SKM-1 treated with dmso at 0.1 percent for 144 hours (cell line): ENCODE measurements at regions not wholly inside any gene's neighbourhood (a gene's known extent, or its start where the extent isn't known, plus 50 kb on each side); places are given as distances from the start of the nearest gene placed in this dataset.

Source experiments
- DNase-seq: peaks from one replicate; lab custom pipeline; 2025; ENCODE audit not compliant: unreplicated experiment; lab: John Stamatoyannopoulos, UW

DNA sequence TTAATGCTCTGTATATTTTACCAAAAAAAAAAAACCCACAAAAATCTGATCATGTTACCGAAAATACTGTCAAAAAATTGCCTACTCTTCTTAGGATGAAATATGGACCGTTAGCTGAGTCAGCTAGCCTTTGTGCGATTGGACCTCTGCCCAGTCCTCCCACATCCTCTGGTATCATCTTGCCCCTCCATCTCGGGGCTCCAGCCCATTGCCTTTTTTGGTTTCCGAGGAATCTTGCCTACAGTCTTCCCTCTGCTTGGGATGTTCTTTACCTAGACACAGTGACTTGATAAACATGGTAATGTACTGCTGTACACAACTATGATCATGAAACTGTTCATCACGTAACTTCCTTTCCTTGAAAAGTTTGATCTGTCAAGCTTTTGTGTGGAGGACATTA, 371.4 kb downstream of the SV2B start:
- no peak for DNase-seq

DNA sequence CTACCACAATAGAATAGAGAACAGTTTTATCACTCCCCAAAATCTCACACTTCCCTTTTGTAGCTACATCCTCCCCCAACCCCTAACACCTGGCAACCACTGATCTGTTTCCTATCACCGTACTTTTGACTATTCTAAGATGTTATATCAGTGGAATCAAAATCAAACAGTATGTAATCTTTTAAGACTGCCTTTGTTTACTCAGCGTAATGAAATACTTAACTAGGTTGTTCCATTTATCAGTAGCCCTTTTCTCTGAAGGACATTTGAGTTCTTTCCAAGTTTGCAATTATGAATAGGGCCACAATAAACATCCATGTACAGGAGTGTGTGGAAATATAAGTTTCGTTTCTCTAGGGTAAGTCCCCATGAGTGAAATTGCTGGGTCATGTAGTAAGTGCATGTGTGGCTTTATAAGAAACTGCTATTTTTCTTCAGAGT, 372.3 kb downstream of the SV2B start:
- no peak for DNase-seq

DNA sequence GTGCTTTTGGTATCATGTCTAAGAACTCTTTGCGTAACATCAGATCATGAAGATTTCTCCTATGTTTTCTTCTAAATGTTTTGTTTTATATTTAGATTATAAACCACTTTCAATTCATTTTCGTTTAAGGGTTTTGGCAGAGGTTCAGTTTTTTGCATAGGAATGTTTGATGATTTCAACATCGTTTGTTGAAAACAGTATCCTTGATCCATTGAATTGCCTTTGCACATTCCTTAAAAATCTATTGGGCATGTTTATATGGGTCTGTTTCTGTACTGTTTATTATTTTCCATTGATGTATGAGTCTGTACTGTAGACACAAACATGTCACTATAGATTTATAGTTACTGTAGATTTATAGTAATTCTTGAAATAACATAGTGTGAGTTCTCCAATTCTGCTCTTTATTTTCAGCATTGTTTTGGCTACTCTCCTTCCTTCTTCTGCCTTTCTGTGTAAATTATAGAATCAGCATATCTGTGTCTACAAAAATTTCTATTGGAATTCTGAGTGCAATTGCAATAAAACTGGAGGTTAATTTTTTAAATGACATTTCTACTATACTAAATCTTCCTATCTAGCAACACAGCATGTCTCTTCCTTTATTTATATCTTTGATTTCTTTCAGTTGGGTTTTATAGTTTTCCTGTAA, 374.0 kb downstream of the SV2B start:
- DNase-seq, result no peak

DNA sequence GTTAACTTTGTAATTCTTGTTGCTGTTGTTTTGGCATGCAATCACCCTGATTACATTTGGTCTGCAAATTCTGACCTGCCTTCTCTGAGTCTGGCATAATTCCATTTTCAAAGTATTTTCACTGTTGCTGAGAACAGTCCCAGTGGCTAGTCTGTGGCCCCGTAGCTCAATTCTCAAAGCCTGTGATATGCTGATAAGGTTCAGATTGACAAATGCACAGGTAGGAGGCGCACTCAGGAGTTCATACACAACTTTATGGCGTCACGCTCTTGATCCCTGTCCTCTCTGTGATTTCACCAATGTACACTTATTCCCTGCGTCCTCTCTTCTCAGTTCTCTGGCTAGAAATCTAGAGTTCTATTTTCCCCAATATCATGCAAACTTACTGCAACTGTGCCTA, 376.6 kb upstream of the SLCO3A1 start:
- DNase-seq, result no peak

DNA sequence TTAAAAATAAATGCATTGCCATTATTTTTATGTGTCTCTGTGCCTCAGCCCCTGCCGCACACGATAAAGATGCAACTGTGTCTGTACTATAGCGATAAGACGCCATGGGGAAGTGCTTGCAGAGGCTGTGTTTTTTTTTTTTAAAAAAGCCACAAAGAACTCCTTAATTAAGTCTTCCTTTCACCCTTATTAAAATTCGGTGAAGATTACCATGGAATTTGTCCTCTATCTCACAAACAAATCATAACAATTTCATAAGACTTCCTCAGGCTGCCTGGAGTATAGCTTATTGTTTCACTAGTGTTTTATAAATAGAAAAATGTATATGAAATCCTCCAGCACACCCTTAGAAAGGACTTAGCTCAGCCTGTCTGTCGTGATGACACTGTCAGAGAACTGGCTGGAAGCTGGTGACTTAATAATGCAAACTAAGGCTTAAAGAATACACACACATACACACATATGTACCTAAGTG, 374.8 kb upstream of the SLCO3A1 start:
- no peak for DNase-seq

DNA sequence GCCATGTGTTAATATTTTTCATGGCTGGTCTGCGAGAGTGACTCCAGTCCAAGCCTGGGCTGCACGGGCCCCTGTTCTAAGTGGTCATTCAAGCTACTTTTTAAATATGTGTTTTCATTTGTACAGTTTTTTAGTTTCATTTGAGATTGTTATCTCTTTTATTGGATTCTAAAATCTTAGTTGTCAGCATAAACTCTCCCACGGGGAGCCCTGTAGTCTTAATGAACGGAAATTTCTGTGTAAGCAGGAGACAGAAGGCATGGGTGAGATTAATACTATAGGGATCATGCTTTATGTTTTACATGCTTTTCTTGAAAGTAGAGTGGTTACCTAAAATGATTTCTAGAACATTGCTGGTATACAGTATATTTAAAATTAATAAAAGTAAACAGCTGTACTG, 373.1 kb upstream of the SLCO3A1 start:
- no peak for DNase-seq

DNA sequence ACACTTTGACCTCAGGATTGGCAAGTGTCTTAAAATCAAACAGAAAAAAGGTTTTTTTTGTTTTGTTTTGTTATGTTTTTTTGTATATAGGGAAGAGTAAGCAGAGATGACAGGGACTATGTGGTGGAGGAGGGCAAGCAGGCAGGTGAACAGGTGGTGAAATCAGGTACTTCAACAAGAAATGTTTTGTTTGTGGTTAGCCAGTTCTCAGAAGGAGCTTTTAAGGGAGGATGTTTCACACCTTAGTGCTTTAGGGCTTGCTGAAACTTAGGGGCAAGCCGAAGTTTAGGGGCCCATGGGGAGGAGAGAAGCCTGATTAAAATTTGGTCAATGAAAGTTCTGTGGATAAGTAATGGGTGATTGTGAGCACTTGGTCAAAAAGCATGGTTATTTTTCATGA, 370.7 kb upstream of the SLCO3A1 start:
- no peak for DNase-seq

DNA sequence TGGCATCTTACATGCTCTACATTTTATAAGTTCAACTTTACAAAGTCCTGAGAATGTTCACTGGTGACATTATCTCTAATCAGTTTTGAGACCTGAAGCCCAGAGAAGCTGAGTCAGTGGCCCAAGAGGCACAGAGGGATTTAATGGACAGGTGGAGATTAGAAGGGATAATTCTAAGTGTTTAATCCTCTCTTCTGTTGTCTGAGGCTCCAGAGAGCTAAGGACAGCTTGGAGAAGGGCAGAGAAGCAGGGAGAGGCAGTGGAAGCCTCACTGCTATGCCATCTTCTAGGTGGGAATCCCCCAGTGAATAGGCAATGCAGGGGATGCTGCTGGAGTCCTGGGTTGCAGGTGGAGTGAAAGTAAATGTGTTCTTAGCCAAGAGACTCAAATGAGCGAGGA, 369.4 kb upstream of the SLCO3A1 start:
- DNase-seq, result no peak

DNA sequence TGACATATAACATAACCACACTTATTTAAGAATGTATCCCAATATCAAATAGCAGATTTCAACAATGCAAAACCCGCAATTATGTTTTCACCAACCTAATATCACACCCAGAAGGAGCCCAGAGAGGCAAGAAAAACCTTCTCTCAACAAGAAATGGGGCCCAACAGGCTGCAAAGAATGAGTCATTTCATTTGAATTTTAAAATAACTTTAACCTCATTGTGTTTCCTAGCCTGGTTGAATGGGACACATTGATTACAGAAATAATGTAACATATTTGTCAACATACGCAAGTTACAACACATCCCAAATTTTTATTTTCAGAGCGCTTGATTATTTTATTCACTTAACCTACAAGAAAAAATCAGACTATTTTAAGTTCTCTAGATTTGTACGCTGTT, 365.1 kb upstream of the SLCO3A1 start:
- no peak for DNase-seq

DNA sequence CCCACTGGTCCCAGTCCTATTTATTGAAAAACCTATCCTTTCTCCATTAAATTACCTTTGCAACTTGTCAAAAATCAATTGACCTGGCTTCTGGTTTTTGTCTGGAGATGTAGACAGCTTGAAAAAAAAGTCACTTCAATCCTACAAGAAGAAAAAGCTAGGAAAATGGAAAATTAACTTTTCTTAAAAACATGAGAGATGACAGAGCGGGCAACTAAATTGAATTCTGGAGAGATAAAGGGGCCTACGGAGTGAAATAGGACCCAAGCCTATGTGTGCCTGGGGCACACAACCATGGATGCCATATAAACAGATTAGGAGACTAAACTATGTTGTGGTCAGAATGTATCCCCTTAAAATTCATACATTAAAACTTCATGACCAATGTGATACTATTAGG, 363.3 kb upstream of the SLCO3A1 start:
- DNase-seq, result no peak

DNA sequence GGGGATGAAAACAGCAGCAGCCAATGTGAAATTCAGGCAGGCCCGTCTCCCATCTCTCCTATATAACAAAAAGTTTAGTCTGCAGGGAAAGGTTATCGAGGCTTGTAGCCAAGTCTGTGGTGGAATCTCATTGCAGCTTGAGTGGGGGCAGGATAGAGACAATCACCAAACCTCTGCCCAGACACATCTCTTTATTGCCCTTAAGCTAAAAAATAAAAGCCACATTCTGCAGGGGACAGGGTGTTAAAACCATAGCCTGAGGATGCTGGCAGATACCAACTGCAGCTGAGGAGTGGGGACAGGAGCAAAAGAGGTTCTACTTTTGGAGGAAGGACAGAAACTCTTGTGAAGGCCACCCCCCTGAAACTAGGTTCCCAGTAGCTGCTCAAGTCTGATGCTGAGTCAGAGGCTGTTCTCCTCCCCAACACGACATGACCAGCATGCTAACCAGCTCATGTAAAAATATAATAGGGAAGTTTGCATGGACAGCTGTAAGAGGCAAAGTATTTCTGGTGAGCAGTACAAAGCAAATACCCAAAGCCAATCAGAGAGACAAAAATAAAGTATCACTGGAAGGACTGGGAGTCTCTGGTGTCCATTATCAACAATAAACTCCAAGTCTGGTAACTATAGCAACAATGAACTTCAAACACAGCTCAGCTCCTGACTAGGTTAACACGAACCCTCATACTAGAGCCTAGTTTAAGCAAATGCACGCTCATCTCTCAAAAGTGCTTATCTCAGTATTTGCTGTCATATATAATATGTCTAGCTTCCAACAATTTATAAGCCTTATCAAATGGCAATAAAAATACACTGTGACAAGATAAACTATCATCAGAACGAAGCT, 362.2 kb upstream of the SLCO3A1 start:
- no peak for DNase-seq

DNA sequence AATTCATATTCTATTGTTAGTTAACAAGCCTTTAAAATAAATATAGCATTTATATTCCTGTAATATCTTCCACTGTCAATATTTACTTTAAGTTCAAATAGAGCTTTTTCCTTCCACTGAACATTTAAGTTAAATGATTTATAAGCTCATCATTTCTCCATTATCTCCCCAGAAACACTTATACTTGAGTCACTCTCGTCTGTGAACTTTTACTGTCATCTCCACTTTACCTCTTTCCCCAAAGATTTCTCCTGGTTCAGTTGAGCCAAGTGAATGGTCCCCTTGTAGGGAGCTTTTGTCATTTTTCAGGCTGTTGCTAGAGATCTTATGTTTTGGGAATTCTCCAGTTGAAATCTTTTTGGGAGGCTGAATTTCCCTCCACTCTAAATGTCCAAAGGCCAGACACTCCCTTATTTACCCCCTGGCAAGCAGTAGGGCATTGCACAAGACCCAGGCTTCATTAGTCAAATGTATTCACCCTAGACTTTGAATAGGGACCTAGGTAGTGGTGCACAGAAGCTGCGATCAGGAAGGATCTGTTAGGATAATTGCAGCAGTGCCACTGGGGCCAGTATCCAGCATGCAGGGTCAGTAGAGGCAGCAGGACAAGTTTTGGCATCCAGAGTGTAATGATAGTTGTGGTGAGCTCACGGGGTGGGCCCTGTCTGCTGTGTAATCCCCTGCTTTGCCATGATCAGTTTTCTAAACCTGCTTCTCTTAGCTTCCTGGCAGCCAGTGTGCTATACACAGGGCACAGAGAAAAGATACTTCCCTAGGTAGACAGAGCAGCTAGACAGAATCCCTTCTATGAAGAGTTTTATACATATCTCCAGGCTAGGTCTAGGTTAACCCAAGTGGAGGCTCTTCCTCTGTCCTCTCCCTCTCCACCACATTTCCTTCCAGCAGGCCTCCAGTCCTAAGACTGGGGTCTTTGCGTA, 356.5 kb upstream of the SLCO3A1 start:
- no peak for DNase-seq

DNA sequence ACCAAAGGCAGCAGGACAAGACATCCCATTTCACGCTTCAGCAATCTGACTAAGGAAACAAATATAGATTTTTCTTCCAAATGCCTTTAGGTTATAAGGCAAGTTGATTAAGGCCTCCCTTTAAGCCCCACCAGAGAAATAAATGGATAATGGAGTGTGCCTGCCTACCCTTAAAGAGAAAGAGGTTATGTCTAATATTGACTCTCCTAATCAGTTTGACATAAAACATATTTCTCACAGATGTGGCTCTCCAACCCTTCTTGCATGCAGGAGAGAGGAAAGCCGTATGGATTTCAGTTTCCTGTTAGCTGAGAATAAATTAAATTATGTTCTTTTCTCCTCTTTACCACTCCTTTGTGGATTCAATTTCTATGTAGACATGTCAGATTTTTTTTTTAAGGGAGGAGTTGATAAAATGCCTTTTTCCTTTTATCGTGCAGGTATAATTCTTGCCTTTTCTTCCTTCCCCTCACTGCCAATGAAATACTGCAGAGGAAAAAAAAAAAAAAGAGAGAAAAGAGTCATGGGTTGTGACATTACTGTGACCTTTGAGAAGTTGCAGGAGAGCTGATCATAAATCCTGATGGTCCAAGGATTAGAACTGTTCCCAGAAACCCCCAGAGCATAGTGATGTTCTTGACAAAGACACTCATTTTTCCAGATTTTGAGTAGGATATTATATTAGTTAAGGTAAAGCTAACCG, 355.3 kb upstream of the SLCO3A1 start:
- no peak for DNase-seq

DNA sequence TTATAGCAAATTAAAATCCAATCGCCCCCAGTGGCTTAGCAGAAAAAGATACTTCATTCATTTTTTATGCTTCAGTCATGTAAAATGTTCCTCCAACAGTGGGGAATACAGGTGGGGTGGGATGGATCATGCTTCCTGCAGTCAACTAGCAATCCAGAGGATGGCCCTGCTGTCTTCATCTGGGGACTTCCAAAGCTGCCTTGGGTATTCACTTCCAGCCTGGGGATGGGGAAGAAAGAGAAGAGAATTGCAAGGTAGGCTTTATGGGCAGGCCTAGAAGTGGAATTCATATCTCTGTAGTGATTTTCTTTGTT, 354.8 kb upstream of the SLCO3A1 start:
- DNase-seq, result no peak

DNA sequence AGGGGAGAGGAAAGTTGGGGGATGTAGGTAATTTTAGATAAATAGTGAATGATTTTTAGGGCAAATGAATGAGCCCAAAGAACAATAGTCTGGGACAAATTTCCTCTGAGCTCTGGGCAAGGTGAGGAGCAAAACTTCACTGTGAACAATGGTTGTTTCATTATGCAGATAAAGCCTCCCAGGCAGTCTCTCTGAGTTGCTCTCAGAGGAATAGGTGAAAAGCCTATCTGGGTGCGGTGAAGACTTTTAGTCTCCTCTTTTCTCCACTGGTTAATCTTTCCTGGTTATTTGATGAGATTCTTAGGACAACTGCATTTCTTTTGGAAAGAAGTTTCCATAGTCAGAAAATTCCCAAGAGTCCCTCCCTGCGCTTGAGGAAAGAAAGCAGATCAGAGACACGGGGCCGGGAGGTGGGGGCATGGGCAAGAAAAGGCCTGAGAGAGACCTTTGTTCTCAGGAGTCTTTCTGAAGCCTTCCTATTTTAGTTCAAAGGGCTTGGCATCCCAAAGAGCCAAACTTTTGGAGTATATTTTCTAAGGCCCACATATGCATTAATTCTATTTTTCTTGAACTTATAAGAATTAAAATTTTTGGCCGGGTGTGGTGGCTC, 353.6 kb upstream of the SLCO3A1 start:
- DNase-seq, result no peak

DNA sequence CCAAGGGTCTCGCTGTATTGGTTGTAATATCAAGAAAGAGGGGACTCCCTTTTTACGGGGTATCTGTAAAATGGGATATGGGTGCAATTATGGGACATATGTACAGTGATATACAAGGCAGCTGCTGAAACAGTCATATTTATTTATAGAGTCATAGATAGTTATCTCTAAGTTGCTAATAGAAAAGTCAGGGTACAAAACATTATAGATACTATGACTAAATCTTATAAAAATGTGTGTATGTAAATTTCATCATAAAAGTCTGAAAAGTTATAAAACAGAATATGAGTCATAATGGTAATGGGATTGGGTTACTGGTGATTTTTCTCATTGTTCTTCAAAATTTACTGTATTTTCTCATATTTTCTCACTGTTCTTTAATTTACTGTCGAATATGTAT, 344.9 kb upstream of the SLCO3A1 start:
- DNase-seq, result no peak

DNA sequence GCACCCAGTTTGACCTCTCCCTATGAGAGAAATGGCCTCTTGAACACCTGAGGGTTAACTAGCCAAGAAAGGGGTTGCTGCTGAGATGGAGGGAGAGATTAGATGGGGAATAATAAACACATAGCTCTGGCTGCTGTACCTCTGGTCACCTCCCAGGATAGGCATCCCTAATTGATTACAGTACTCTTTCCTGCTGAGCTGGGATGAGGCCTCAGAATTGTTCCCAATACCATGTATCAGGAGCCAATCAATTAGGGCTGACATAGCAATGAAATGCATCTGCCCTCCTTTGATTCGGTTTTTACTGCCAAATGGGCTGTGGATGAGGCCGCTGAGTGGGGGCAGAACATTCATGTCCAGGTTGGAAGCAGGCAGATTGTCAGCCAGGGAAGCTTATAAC, 339.4 kb upstream of the SLCO3A1 start:
- no peak for DNase-seq

DNA sequence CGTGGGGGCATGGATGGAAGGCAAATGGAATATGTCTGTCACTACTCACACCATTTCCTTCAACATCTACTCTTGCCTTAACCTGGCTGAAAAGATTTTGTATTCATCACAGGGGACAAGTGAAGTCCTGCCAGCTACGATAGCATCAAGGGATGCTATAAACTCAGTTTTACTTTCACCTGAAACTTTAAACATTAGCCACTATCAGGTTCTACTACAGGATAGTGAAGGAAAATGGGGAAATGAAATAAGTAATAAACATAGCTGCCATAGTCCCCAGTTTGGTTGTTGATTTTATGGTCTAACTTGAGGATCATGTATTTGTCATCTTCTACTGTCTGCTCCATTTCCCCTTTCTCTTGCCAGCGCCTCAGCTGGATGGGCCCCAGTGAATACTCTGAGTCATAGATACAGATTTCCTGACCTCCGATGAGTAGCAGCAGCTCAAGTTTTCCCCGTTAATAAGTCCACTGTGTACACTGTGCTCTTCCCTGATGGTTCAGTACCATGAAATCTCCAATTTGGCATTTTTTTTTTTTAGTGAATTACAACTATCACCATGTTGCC, 338.2 kb upstream of the SLCO3A1 start:
- peak; percentile 30 for DNase-seq

DNA sequence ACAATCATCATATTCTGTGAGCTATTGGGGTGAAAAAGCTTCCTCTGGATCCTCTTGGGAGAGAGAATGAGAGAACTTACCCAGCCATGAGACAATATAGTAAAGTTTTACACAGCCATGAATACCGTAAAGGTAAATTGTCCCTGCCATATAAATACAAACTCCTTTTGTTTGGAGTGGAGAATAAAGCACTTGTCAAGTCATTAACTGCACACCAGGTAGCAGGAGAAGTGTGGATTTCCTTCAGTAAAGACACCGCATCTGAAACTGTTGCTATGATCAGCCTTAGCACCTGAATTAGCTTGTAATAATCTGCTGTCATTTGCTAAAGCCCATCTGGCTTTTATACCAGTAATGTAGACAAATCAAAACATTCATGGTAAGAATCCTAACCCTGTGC, 336.6 kb upstream of the SLCO3A1 start:
- no peak for DNase-seq

DNA sequence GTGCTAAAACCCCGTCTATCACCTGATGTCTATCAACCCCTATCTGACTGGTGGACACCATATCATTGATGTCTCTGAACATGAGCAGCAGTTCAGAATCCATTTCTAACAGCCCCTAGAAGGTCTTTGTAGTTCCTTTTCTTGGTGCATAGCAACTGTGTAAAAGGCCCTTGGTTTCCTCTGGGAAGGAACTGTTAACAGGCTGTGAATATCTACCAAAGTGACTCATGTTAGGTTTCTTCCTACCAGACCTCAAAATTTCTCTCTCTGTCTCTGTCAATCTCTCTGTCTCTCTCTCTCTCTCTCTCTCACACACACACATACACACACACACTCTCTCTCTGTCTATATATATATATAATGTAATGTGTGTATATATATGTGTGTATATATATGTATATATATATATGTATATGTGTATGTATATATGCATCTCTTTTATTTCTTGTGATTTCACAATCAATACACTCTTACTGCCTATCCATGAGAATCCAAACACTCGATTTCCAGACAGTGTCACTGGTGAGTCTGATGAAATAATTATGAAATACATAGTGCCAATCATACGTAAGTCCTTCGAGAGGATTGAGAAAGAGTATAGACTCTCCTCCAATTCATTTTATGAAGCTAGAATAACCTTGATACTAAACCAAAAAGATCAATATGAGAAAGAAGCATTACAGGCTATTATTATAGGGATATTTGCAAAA, 335.9 kb upstream of the SLCO3A1 start:
- no peak for DNase-seq
